AG04449 (cell line): ENCODE measurements at regions not wholly inside any gene's neighbourhood (a gene's known extent, or its start where the extent isn't known, plus 50 kb on each side); places are given as distances from the start of the nearest gene placed in this dataset.

Experiments
- CTCF ChIA-PET: fragments of 350-600 bp; formaldehyde crosslinking; extraction: SDS; loops from one replicate; lab custom pipeline; 2021; ENCODE audit warnings: antibody characterized with exemption; lab: Yijun Ruan, JAX
- POLR2A ChIA-PET: fragments of 400-600, 350-600 bp; formaldehyde crosslinking; extraction: SDS; loops from one replicate; lab custom pipeline; 2020; ENCODE audit warnings: antibody characterized with exemption, inconsistent platforms; lab: Yijun Ruan, JAX
- DNase-seq: peaks from one replicate; pipeline ENCODE4 v3.0.0-alpha.2; 2010; ENCODE audit warnings: low read depth, low spot score
- H3K4me3 ChIP-seq: 2 replicates; pipeline ENCODE4 v1.5.1; 2011; ENCODE audit warnings: low read depth, mild to moderate bottlenecking, control low read depth, low read length
- CTCF ChIP-seq: IDR thresholded peaks from one replicate; pipeline ENCODE4 v1.5.1; 2011; ENCODE audit warnings: mild to moderate bottlenecking, moderate library complexity, low read length, control low read depth, inconsistent platforms; ENCODE audit not compliant: insufficient read depth; ENCODE audit errors: missing control alignments

DNA sequence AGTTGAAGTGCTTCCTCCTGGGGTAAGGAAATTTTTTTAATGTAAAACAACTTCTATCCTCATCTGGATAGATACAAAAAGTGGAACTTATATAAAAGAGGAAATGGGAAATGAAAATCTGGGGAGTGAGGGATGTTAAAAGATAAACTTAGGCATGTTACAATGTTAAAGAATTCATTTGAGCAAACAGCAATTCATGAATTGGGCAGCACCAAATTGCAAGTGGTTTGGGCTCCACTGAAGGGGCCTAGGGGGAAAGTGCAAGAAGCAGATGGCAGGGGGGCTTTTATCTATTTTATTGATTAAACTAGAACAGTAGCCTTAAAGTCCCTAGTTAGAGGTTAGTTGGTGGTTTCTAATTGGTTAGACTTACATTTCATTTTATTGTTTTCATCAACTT, 118.1 kb upstream of the NAP1L1 start:
- POLR2A ChIA-PET = no interaction called here
- no peak for DNase-seq
- no peak for TF ChIP-seq CTCF
- CTCF ChIA-PET = interaction anchor here (0.6 to 1.2 kb wide), 2 partner anchors 14 to 158 kb away, joined by 3 read pairs; no protein-coding TSS in a partner anchor
- no peak overlapping the region for H3K4me3 ChIP-seq

GRCh38 chr12:76201758-76202157, 117.3 kb upstream of the NAP1L1 start:
- no peak for DNase-seq
- ChIA-PET CTCF (interaction anchor here (0.6 to 1.6 kb wide), 4 partner anchors 13 to 700 kb away, joined by 3 to 4 read pairs (median 3); no protein-coding TSS in a partner anchor), POLR2A (no interaction called here)
- TF ChIP-seq CTCF = no peak
- H3K4me3 ChIP-seq = no peak overlapping the region

- no peak for TF ChIP-seq CTCF
- H3K4me3 ChIP-seq = no peak overlapping the region
- ChIA-PET POLR2A (no interaction called here), CTCF (interaction anchor here (0.6 to 1.6 kb wide), 3 partner anchors 13 to 700 kb away, joined by 3 to 4 read pairs (median 3); no protein-coding TSS in a partner anchor)
- no peak for DNase-seq
These were observed 116.8 kb upstream of the NAP1L1 start for GRCh38 chr12:76201316-76201715.

DNA sequence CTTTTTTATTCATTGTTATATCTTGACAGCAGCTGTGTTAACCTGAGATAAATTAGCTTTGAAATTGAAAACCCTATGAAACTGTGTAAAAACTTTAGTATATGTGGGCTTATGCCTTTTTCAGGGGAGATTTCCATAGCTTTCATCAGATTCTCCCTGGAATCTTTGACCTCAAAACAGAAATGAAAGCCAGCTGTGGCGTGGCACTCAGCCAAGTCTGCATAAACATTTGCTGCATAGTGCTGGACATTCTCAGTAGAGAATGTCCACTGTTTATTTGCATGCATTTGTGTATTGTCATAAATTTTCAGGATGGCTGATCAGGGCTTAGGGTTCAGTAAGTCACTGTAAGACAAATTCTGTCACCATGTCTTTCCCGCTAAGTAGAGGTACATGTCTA, 115.3 kb upstream of the NAP1L1 start:
- CTCF ChIA-PET = no interaction called here
- no peak for DNase-seq
- POLR2A ChIA-PET = no interaction called here
- no peak overlapping the region for H3K4me3 ChIP-seq
- no peak for TF ChIP-seq CTCF

GRCh38 chr12:76198839-76199238, 114.4 kb upstream of the NAP1L1 start:
- no peak overlapping the region for H3K4me3 ChIP-seq
- POLR2A ChIA-PET = no interaction called here
- DNase-seq = no peak
- no peak for TF ChIP-seq CTCF
- CTCF ChIA-PET = no interaction called here

DNA sequence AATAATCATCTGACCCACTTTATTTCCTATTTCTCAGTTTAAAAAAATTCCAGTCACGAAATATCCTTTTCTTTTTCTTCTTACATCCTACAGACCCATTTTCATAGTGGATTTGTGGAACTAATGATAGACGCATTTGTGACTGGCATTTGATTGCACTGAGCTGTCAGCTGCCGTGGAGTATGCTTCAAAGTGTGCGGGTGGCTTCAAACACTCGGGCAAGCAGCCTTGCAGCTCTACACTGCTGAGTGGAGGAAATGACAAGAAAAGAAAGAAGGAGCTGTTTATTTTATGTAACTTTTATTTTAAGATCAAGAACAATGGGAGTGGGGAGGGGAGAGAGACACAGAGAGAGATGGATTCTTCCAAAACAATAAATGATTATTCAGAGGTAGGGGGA, 112.8 kb upstream of the NAP1L1 start:
- CTCF ChIA-PET = no interaction called here
- TF ChIP-seq CTCF = no peak

More for the DNA sequence above, 112.8 kb upstream of the NAP1L1 start:
- DNase-seq = no peak
- H3K4me3 ChIP-seq = no peak overlapping the region
- POLR2A ChIA-PET = no interaction called here
